Ectodermal cell (in vitro differentiated cells): ENCODE measurements at regions not wholly inside any gene's neighbourhood (a gene's known extent, or its start where the extent isn't known, plus 50 kb on each side); places are given as distances from the start of the nearest gene placed in this dataset.

Experiments used
- H3K27ac ChIP-seq: 2 replicates; pipeline ENCODE4 v1.7.0; 2013; ENCODE audit warnings: mild to moderate bottlenecking, low read depth, low read length; ENCODE audit not compliant: insufficient read depth, poor library complexity, severe bottlenecking
- H3K27me3 ChIP-seq: 2 replicates; pipeline ENCODE4 v1.7.0; 2013; ENCODE audit warnings: mild to moderate bottlenecking, low read length; ENCODE audit not compliant: insufficient read depth, control insufficient read depth, poor library complexity, severe bottlenecking
- H3K36me3 ChIP-seq: one replicate; pipeline ENCODE4 v1.7.0; 2013; ENCODE audit warnings: low read length; ENCODE audit not compliant: control insufficient read depth, insufficient read depth
- H3K4me1 ChIP-seq: one replicate; pipeline ENCODE4 v1.7.0; 2013; ENCODE audit warnings: low read length; ENCODE audit not compliant: control insufficient read depth, insufficient read depth
- H3K4me3 ChIP-seq: 2 replicates; pipeline ENCODE4 v1.7.0; 2013; ENCODE audit warnings: low read depth, low read length, control low read depth; ENCODE audit not compliant: insufficient read depth
- H3K9me3 ChIP-seq: 2 replicates; pipeline ENCODE4 v1.7.0; 2013; ENCODE audit warnings: mild to moderate bottlenecking, low read length, moderate library complexity; ENCODE audit not compliant: control insufficient read depth
- WGBS, 2 experiments: methylation state at CpG; one replicate each; pipeline ENCODE4 v1.1.7; 2013; ENCODE audit warnings: missing lambda C conversion rate in 2 of 2; 5-methylcytosine and 5-hydroxymethylcytosine counted together

GRCh38 chr5:61933787-61934626, 372.0 kb upstream of the KIF2A start:
- no peaks in the 10 kb centered on the region for H3K9me3 ChIP-seq
- 69 to 70% methylated on average over 4 of the region's 4 CpGs for WGBS, 2 experiments

GRCh38 chr5:61941637-61942036, 364.4 kb upstream of the KIF2A start:
- WGBS, 2 experiments, result no CpG with 5 or more reads among the region's 1 CpG
- no peaks in the 10 kb centered on the region for H3K4me1 ChIP-seq
- H3K36me3 ChIP-seq, result no peaks in the 10 kb centered on the region
- H3K4me3 ChIP-seq, result no peak overlapping the region
- no peak overlapping the region for H3K27ac ChIP-seq
- no peaks in the 10 kb centered on the region for H3K27me3 ChIP-seq
- no peaks in the 10 kb centered on the region for H3K9me3 ChIP-seq

More at GRCh38 chr5:61933787-61934626, 372.0 kb upstream of the KIF2A start:
- no peaks in the 10 kb centered on the region for H3K36me3 ChIP-seq
- H3K27ac ChIP-seq, result no peak overlapping the region
- no peaks in the 10 kb centered on the region for H3K4me1 ChIP-seq
- H3K4me3 ChIP-seq, result no peak overlapping the region
- H3K27me3 ChIP-seq, result no peaks in the 10 kb centered on the region

DNA sequence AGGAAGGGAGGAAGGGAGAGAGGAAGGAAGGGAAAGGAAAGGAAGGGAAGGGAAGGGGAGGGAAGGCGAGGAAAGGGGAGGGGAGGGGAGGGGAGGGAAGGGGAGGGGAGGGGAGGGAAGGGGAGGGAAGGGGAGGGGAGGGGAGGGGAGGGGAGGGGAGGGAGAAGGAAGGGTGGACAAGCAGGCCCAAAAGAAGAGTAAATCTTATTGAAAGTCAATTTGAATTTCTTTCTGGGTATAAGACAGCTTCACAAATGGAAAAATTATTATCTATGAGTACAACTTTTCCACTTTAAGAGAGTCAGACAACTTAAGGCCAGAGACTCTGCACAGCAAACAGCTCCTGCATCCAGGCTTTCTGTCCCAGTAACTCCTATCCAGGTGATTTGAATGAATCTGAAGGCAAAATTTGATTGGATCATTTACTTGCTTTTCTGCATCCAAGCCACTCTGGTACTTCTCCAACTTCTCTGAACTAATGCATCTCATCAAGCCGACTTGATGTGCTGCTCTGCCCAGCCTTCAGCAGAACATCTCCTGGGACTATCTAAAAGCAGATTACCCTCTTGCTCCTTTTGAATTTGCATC, 363.4 kb upstream of the KIF2A start:
- no peaks in the 10 kb centered on the region for H3K9me3 ChIP-seq
- no peaks in the 10 kb centered on the region for H3K4me1 ChIP-seq
- no peak overlapping the region for H3K27ac ChIP-seq
- H3K27me3 ChIP-seq, result no peaks in the 10 kb centered on the region
- H3K36me3 ChIP-seq, result no peaks in the 10 kb centered on the region
- WGBS, 2 experiments, result 93 to 97% methylated on average over 1 of the region's 2 CpGs
- no peak overlapping the region for H3K4me3 ChIP-seq

DNA sequence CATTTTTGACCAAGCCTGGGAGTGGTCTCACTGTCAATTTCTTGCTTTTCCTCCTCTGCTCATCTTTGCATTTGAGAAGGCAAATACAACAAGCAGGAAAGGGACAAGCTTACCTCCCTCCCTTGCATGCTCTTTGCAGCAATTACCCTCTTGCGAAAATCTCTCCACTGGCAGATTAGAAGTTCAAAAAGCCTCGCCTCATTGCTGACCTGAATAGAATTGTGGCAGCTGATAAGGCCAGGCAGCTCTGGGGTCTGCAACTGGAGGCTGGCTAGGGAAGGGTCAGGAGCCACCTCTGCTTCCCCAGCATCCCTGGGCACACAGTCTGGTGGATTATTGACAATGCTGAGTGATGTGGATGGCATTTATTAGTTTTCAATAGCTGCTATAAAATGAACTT, 362.3 kb upstream of the KIF2A start:
- WGBS, 2 experiments, result 73 to 79% methylated on average over 2 of the region's 2 CpGs

GRCh38 chr5:61948151-61948550, 357.9 kb upstream of the KIF2A start:
- Histone ChIP-seq H3K27ac (no peak overlapping the region), H3K4me1 (no peaks in the 10 kb centered on the region), H3K9me3 (no peaks in the 10 kb centered on the region), H3K27me3 (no peaks in the 10 kb centered on the region), H3K36me3 (no peaks in the 10 kb centered on the region), H3K4me3 (no peak overlapping the region)
- WGBS, 2 experiments, result 97 to 98% methylated on average over 3 of the region's 3 CpGs

More for the DNA sequence above, 362.3 kb upstream of the KIF2A start:
- Histone ChIP-seq H3K36me3 (no peaks in the 10 kb centered on the region), H3K4me3 (no peak overlapping the region), H3K27me3 (no peaks in the 10 kb centered on the region), H3K27ac (no peak overlapping the region), H3K4me1 (no peaks in the 10 kb centered on the region), H3K9me3 (no peaks in the 10 kb centered on the region)

DNA sequence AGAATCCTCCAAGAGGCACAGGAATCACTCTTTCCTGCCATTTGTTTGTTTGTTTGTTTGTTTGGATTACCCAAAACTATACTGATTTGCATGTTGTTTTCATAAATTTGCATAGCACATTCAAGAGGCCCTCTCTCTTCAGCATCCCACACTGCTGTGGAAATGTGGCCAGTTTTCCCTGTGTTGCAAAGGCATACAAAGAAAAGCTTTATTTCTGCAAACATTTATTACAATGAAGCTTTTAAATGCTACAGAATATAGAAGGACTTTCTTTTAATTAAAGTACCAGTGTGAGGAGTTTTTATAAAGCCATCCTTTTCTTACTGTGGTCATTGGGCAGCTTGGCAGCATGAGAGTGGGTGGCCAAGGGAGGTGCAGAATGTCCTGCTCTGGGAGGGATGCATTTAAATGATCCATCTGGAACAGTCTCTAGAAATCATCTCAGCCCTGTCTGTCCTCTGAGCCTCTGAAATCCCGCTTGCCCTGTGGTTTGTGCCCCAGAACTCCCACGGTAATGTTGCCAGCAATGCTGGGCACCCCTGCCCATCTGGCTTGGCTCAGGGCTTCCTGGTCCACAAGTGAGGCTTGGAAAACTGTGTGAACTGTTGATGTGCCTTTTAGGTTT, 356.8 kb upstream of the KIF2A start:
- no peak overlapping the region for H3K4me3 ChIP-seq
- H3K4me1 ChIP-seq, result no peaks in the 10 kb centered on the region
- H3K36me3 ChIP-seq, result no peaks in the 10 kb centered on the region
- H3K9me3 ChIP-seq, result no peaks in the 10 kb centered on the region
- WGBS, 2 experiments, result 93 to 96% methylated on average over 2 of the region's 2 CpGs
- H3K27me3 ChIP-seq, result no peaks in the 10 kb centered on the region
- no peak overlapping the region for H3K27ac ChIP-seq

DNA sequence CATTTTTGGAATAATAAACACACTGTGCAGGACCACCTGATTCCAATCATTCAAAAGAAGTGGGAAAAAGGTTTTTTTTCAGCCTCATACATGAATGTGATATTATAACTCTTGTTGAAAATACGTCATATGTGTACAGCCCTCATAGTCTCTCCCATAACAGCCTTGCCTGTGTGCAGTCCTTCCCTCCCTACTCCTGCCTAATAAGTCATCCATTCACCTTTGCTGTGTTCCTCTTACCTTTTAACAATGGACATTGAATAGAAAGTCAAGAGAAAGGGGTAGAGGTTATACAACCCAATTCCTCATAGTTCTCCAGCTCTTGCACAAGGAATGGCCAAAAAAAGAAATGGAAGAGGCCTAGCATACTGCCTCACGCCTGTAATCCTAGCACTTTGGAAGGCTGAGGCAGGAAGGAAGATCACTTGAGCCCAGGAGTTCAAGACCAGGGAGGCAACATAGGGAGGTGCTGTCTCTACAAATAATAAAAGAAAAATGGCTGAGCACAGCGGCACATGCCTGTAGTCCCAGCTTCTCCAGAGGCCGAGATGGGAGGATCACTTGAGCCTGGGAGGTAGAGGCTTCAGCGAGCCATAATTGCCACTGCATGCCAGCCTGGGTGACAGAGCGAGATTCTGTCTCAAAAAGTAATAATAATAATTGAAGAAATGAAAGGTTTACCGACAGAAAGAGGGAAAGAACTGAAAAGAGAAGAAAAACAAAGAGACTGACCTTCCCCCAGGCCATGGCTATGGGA, 356.1 kb upstream of the KIF2A start:
- H3K36me3 ChIP-seq, result no peaks in the 10 kb centered on the region
- H3K9me3 ChIP-seq, result no peaks in the 10 kb centered on the region
- H3K4me3 ChIP-seq, result no peak overlapping the region
- H3K27ac ChIP-seq, result no peak overlapping the region
- 90 to 92% methylated on average over 7 of the region's 7 CpGs for WGBS, 2 experiments
- H3K27me3 ChIP-seq, result no peaks in the 10 kb centered on the region
- H3K4me1 ChIP-seq, result no peaks in the 10 kb centered on the region

DNA sequence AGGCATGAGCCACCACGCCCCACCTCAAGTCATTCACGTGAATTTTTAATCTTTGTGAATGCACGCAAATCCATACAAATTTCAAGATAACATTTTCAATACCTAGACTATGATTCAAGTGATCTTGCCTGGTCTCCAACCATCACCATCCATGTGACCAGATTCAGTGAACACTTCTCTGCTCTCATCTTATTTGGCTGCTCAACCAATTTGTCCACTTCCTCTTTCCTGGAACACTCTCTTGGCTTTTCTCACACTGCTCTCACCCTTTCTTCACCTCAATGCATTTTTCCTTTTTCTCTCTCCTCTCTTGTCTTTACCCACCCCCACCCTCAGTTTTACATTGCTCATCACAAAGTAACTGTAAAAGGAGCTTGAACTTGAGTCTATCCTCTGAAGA, 354.7 kb upstream of the KIF2A start:
- Histone ChIP-seq H3K27ac (no peak overlapping the region), H3K4me1 (no peaks in the 10 kb centered on the region)
- WGBS, 2 experiments, result 89 to 92% methylated on average over 3 of the region's 3 CpGs

DNA sequence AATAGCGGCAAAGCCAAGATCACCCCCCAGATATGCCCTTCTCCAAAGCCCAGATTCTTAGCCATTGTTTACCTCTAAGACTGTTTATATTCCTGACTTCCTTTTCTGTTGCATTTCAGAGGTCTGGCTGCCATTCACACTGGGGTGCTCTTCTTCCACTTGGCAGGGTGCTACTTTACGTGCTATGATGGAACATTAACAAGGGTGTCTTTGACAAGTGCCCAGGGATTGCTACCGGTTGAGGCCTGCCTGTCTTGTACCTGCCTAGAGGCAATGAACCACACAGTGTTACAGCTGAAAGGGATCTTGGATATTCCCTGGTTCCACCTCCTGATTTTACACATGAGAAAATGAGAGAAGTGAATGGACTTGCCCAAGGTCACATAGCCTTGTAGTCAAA, 352.1 kb upstream of the KIF2A start:
- Histone ChIP-seq H3K27ac (no peak overlapping the region), H3K36me3 (no peaks in the 10 kb centered on the region), H3K4me1 (no peaks in the 10 kb centered on the region), H3K9me3 (no peaks in the 10 kb centered on the region), H3K27me3 (no peaks in the 10 kb centered on the region), H3K4me3 (no peak overlapping the region)
- 56 to 65% methylated on average over 3 of the region's 3 CpGs for WGBS, 2 experiments

More for the DNA sequence above, 354.7 kb upstream of the KIF2A start:
- Histone ChIP-seq H3K4me3 (no peak overlapping the region), H3K36me3 (no peaks in the 10 kb centered on the region), H3K27me3 (no peaks in the 10 kb centered on the region), H3K9me3 (no peaks in the 10 kb centered on the region)

DNA sequence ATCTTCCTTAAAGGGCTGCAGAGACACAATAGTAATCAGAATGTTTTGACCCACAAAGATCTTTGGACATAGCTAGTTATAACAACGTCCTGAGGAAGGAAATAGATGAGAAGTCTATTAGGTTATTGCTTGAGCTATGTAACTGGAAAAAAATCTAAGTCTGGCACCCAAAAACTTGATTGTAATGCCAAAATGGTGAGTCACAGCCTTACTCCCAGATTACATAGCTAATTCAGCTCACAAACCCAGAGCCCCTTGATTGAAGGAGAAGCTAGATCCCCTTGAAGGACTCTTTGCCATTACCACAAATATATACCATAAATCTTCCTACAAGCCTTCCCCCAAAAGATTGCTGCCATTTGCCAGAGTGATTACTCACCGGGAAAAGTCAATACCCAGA, 341.8 kb upstream of the KIF2A start:
- H3K36me3 ChIP-seq, result no peaks in the 10 kb centered on the region
- no peak overlapping the region for H3K27ac ChIP-seq
- H3K4me1 ChIP-seq, result no peaks in the 10 kb centered on the region
- no peaks in the 10 kb centered on the region for H3K27me3 ChIP-seq
- no peak overlapping the region for H3K4me3 ChIP-seq
- no peaks in the 10 kb centered on the region for H3K9me3 ChIP-seq
- WGBS, 2 experiments, result 95 to 96% methylated on average over 2 of the region's 2 CpGs
